Naive thymus-derived CD4-positive, alpha-beta T cell (primary cell): ENCODE measurements at regions not wholly inside any gene's neighbourhood (a gene's known extent, or its start where the extent isn't known, plus 50 kb on each side); places are given as distances from the start of the nearest gene placed in this dataset.

Source experiments
- ATAC-seq: fragments of 150-1000 bp; cut with Tn5 transposase; 2 replicates; pipeline ENCODE4 v1.10.0; 2021; ENCODE audit warnings: mild to moderate bottlenecking, moderate library complexity
- CTCF ChIA-PET: fragments of 350-600 bp; sonication (Branson Sonifier 250); formaldehyde crosslinking; loops from one replicate; lab custom pipeline; 2021; ENCODE audit warnings: antibody characterized with exemption; lab: Charles Lee
- POLR2A ChIA-PET: fragments of 350-600 bp; sonication (Branson Sonifier 250); formaldehyde crosslinking; loops from one replicate; lab custom pipeline; 2021; ENCODE audit warnings: antibody characterized with exemption, inconsistent platforms; lab: Charles Lee
- DNase-seq, 9 donors: peaks; one replicate each; pipeline versions ENCODE4 v3.0.0 to v3.0.0-alpha.2; 2020 to 2022; ENCODE audit warnings: mixed read lengths in 1 of 9
- H3K27ac ChIP-seq: one replicate; pipeline ENCODE4 v1.7.0; 2013; ENCODE audit warnings: mild to moderate bottlenecking, low read depth, low read length, moderate library complexity
- H3K27me3 ChIP-seq, 2 donors: one replicate each; pipeline ENCODE4 v1.7.0; 2013; ENCODE audit warnings: low read length in 2 of 2, mild to moderate bottlenecking in 2 of 2, moderate library complexity in 2 of 2; ENCODE audit not compliant: control insufficient read depth in 2 of 2, insufficient read depth in 2 of 2
- H3K36me3 ChIP-seq, 3 experiments: 1 replicate in 2 of 3; 2 replicates in 1 of 3; pipeline ENCODE4 v1.7.0; 2013; ENCODE audit warnings: low read length in 3 of 3, mild to moderate bottlenecking in 3 of 3, moderate library complexity in 1 of 3; ENCODE audit not compliant: insufficient read depth in 3 of 3, control insufficient read depth in 2 of 3
- H3K4me1 ChIP-seq, 2 donors: one replicate each; pipeline ENCODE4 v1.7.0; 2013; ENCODE audit warnings: low read length in 2 of 2, mild to moderate bottlenecking in 2 of 2, moderate library complexity in 1 of 2; ENCODE audit not compliant: control insufficient read depth in 2 of 2, insufficient read depth in 2 of 2
- H3K4me3 ChIP-seq: 2 replicates; pipeline ENCODE4 v1.7.0; 2013; ENCODE audit warnings: mild to moderate bottlenecking, low read length
- H3K9me3 ChIP-seq, 3 experiments: 1 replicate in 2 of 3; 2 replicates in 1 of 3; pipeline ENCODE4 v1.7.0; 2013; ENCODE audit warnings: low read length in 3 of 3; ENCODE audit not compliant: control insufficient read depth in 2 of 3
- H3K27ac Mint-ChIP-seq, 9 donors: one replicate each; pipeline ENCODE4 v1.8.0; 2020 to 2022; ENCODE audit warnings: mixed read lengths in 9 of 9, mild to moderate bottlenecking in 8 of 9, moderate library complexity in 5 of 9, inconsistent platforms in 2 of 9
- H3K27me3 Mint-ChIP-seq, 5 donors: one replicate each; pipeline ENCODE4 v1.8.0; 2021 to 2022; ENCODE audit warnings: mixed read lengths in 5 of 5, mild to moderate bottlenecking in 1 of 5
- H3K36me3 Mint-ChIP-seq, 5 donors: one replicate each; pipeline ENCODE4 v1.8.0; 2020 to 2022; ENCODE audit warnings: mixed read lengths in 5 of 5, mild to moderate bottlenecking in 3 of 5, inconsistent platforms in 1 of 5
- H3K4me1 Mint-ChIP-seq, 7 donors: one replicate each; pipeline ENCODE4 v1.8.0; 2020 to 2022; ENCODE audit warnings: mixed read lengths in 7 of 7, mild to moderate bottlenecking in 3 of 7, inconsistent platforms in 1 of 7
- H3K4me3 Mint-ChIP-seq, 10 donors: one replicate each; pipeline ENCODE4 v1.8.0; 2020 to 2022; ENCODE audit warnings: mild to moderate bottlenecking in 10 of 10, mixed read lengths in 10 of 10, moderate library complexity in 6 of 10, inconsistent platforms in 2 of 10
- H3K9me3 Mint-ChIP-seq, 11 donors: one replicate each; pipeline ENCODE4 v1.8.0; 2020 to 2022; ENCODE audit warnings: mixed read lengths in 11 of 11, mild to moderate bottlenecking in 4 of 11, inconsistent platforms in 1 of 11, moderate library complexity in 1 of 11
- intact Hi-C, 2 donors: fragments of 100-400 bp; cut with micrococcal nuclease; formaldehyde crosslinking; loops; one replicate each; pipeline ENCODE4 v1.15.1; 2023

GRCh38 chr7:66537380-66537779 is 91.3 kb upstream of the KCTD7 start:
- peaks cover 0 to 6% (median 0%) of the 10 kb centered on the region in 3 experiments for H3K36me3 ChIP-seq
- ATAC-seq (no peak), DNase-seq (no peak)
- no peaks in the 10 kb centered on the region for H3K27me3 Mint-ChIP-seq
- intact Hi-C loops = no loop called here
- H3K9me3 ChIP-seq = no peaks in the 10 kb centered on the region
- no peak overlapping the region for H3K27ac ChIP-seq
- H3K36me3 Mint-ChIP-seq = peaks cover 0 to 8% (median 0%) of the 10 kb centered on the region in 5 donors
- H3K27ac Mint-ChIP-seq = no peak overlapping the region
- peaks cover 0 to 5% (median 0%) of the 10 kb centered on the region in 7 donors for H3K4me1 Mint-ChIP-seq
- ChIA-PET CTCF (no interaction called here), POLR2A (interaction anchor here (1.2 kb wide), 1 partner anchor 44 kb away, joined by 3 read pairs; no protein-coding TSS in a partner anchor)
- H3K9me3 Mint-ChIP-seq = no peaks in the 10 kb centered on the region
- H3K4me1 ChIP-seq = no peaks in the 10 kb centered on the region
- no peak overlapping the region for H3K4me3 ChIP-seq
- no peak overlapping the region for H3K4me3 Mint-ChIP-seq
- no peaks in the 10 kb centered on the region for H3K27me3 ChIP-seq

GRCh38 chr7:66537876-66538275 is 90.8 kb upstream of the KCTD7 start:
- H3K9me3 ChIP-seq = no peaks in the 10 kb centered on the region
- ChIA-PET POLR2A (interaction anchor here (1.2 kb wide), 1 partner anchor 45 kb away, joined by 3 read pairs; no protein-coding TSS in a partner anchor), CTCF (no interaction called here)
- H3K4me1 Mint-ChIP-seq = peaks cover 0 to 6% (median 0%) of the 10 kb centered on the region in 7 donors
- H3K4me1 ChIP-seq = no peaks in the 10 kb centered on the region
- peaks cover 0 to 9% (median 0%) of the 10 kb centered on the region in 5 donors for H3K36me3 Mint-ChIP-seq
- no peak overlapping the region for H3K4me3 ChIP-seq
- H3K36me3 ChIP-seq = peaks cover 0 to 6% (median 0%) of the 10 kb centered on the region in 3 experiments
- no peaks in the 10 kb centered on the region for H3K9me3 Mint-ChIP-seq
- ATAC-seq (no peak), DNase-seq (no peak)
- intact Hi-C loops = no loop called here
- no peak overlapping the region for H3K27ac Mint-ChIP-seq
- H3K27me3 ChIP-seq = no peaks in the 10 kb centered on the region
- no peaks in the 10 kb centered on the region for H3K27me3 Mint-ChIP-seq
- H3K27ac ChIP-seq = no peak overlapping the region
- H3K4me3 Mint-ChIP-seq = no peak overlapping the region

- ATAC-seq = no peak
- no peaks in the 10 kb centered on the region for H3K9me3 Mint-ChIP-seq
- DNase-seq = no peak
- peaks cover 0 to 9% (median 0%) of the 10 kb centered on the region in 5 donors for H3K36me3 Mint-ChIP-seq
- no peaks in the 10 kb centered on the region for H3K9me3 ChIP-seq
- no peaks in the 10 kb centered on the region for H3K27me3 Mint-ChIP-seq
- peaks cover 0 to 8% (median 0%) of the 10 kb centered on the region in 7 donors for H3K4me1 Mint-ChIP-seq
- no peak overlapping the region for H3K4me3 Mint-ChIP-seq
- ChIA-PET POLR2A (no interaction called here), CTCF (no interaction called here)
- intact Hi-C loops = no loop called here
- no peak overlapping the region for H3K4me3 ChIP-seq
- H3K36me3 ChIP-seq = peaks cover 0 to 11% (median 0%) of the 10 kb centered on the region in 3 experiments
- no peak overlapping the region for H3K27ac Mint-ChIP-seq
- H3K27ac ChIP-seq = no peak overlapping the region
- H3K4me1 ChIP-seq = no peaks in the 10 kb centered on the region
- H3K27me3 ChIP-seq = no peaks in the 10 kb centered on the region
Observed at GRCh38 chr7:66539264-66539623, 89.4 kb upstream of the KCTD7 start.

- CTCF ChIA-PET = no interaction called here
Observed at GRCh38 chr7:66539902-66540375, 88.7 kb upstream of the KCTD7 start.

GRCh38 chr7:66542049-66542448 is 86.6 kb upstream of the KCTD7 start:
- H3K27ac Mint-ChIP-seq = no peak overlapping the region
- H3K27me3 Mint-ChIP-seq = no peaks in the 10 kb centered on the region

More at GRCh38 chr7:66539902-66540375, 88.7 kb upstream of the KCTD7 start:
- Mint-ChIP-seq H3K4me1 (peaks cover 0 to 8% (median 0%) of the 10 kb centered on the region in 7 donors), H3K27ac (no peak overlapping the region), H3K9me3 (no peaks in the 10 kb centered on the region), H3K27me3 (no peaks in the 10 kb centered on the region), H3K36me3 (peaks cover 0 to 9% (median 0%) of the 10 kb centered on the region in 5 donors), H3K4me3 (no peak overlapping the region)
- H3K4me1 ChIP-seq = no peaks in the 10 kb centered on the region
- H3K4me3 ChIP-seq = no peak overlapping the region
- H3K27ac ChIP-seq = no peak overlapping the region
- no peaks in the 10 kb centered on the region for H3K27me3 ChIP-seq
- ATAC-seq = no peak
- H3K36me3 ChIP-seq = peaks cover 0 to 15% (median 0%) of the 10 kb centered on the region in 3 experiments
- no peaks in the 10 kb centered on the region for H3K9me3 ChIP-seq
- no peak for DNase-seq
- POLR2A ChIA-PET = no interaction called here
- intact Hi-C loops = no loop called here

GRCh38 chr7:66542528-66543269 is 86.0 kb upstream of the KCTD7 start:
- no peaks in the 10 kb centered on the region for H3K9me3 ChIP-seq
- ChIA-PET POLR2A (no interaction called here), CTCF (no interaction called here)
- no peaks in the 10 kb centered on the region for H3K4me1 ChIP-seq
- H3K36me3 ChIP-seq = peaks cover 0 to 21% (median 3%) of the 10 kb centered on the region in 3 experiments
- peaks cover 0 to 8% (median 0%) of the 10 kb centered on the region in 7 donors for H3K4me1 Mint-ChIP-seq
- no peak for DNase-seq
- H3K4me3 ChIP-seq = no peak overlapping the region
- no peak for ATAC-seq
- intact Hi-C loops = no loop called here
- H3K27ac ChIP-seq = no peak overlapping the region
- no peaks in the 10 kb centered on the region for H3K27me3 ChIP-seq
- peaks cover 0 to 12% (median 3%) of the 10 kb centered on the region in 5 donors for H3K36me3 Mint-ChIP-seq
- no peaks in the 10 kb centered on the region for H3K27me3 Mint-ChIP-seq
- H3K27ac Mint-ChIP-seq = peak overlapping the region in 2 of 9 donors; percentile 36 to 62
- H3K9me3 Mint-ChIP-seq = no peaks in the 10 kb centered on the region
- H3K4me3 Mint-ChIP-seq = no peak overlapping the region

More at GRCh38 chr7:66542049-66542448, 86.6 kb upstream of the KCTD7 start:
- no peaks in the 10 kb centered on the region for H3K27me3 ChIP-seq
- intact Hi-C loops = no loop called here
- peaks cover 0 to 12% (median 3%) of the 10 kb centered on the region in 5 donors for H3K36me3 Mint-ChIP-seq
- ChIA-PET CTCF (interaction anchor here (0.6 kb wide), 1 partner anchor 41 kb away, joined by 5 read pairs; no protein-coding TSS in a partner anchor), POLR2A (no interaction called here)
- peaks cover 0 to 21% (median 3%) of the 10 kb centered on the region in 3 experiments for H3K36me3 ChIP-seq
- H3K4me1 Mint-ChIP-seq = peaks cover 0 to 8% (median 0%) of the 10 kb centered on the region in 7 donors
- no peaks in the 10 kb centered on the region for H3K4me1 ChIP-seq
- no peak overlapping the region for H3K27ac ChIP-seq
- H3K4me3 Mint-ChIP-seq = no peak overlapping the region
- DNase-seq (no peak), ATAC-seq (no peak)
- no peaks in the 10 kb centered on the region for H3K9me3 Mint-ChIP-seq
- no peak overlapping the region for H3K4me3 ChIP-seq
- H3K9me3 ChIP-seq = no peaks in the 10 kb centered on the region
